Lower leg skin (tissue), 4 donors: ENCODE measurements at regions not wholly inside any gene's neighbourhood (a gene's known extent, or its start where the extent isn't known, plus 50 kb on each side); places are given as distances from the start of the nearest gene placed in this dataset.

Experiments
- DNase-seq, 2 donors: peaks; one replicate each; pipeline ENCODE4 v3.0.0-alpha.2; 2019; ENCODE audit warnings: low spot score in 2 of 2
- H3K4me3 ChIP-seq: fragments of 200-600 bp; sonication (generic); 2 replicates; pipeline ENCODE4 v1.5.1; 2017; ENCODE audit warnings: mild to moderate bottlenecking, low read depth; ENCODE audit not compliant: poor library complexity, severe bottlenecking
- POLR2A ChIP-seq, 2 donors: fragments of 450-650 bp; IDR thresholded peaks; one replicate each; pipeline ENCODE4 v1.6.1; 2016 to 2017; ENCODE audit warnings: antibody characterized with exemption in 2 of 2, mild to moderate bottlenecking in 1 of 2, moderate library complexity in 1 of 2
- WGBS, 2 donors: methylation state at CpG; one replicate each; pipeline ENCODE4 v1.1.5; 2018; 5-methylcytosine and 5-hydroxymethylcytosine counted together
- intact Hi-C: fragments of 100-400 bp; cut with DNase I; formaldehyde crosslinking; loops from one replicate; pipeline ENCODE4 v1.15.0; 2023; ENCODE audit warnings: low total_unique reads
- TF ChIP-seq, protein P1 (sequence below), 3 donors: fragments of 450-650 bp; IDR thresholded peaks; one replicate each; pipeline ENCODE4 v1.5.1; 2016; ENCODE audit warnings: antibody characterized with exemption in 3 of 3, mild to moderate bottlenecking in 3 of 3, moderate library complexity in 2 of 3

DNA sequence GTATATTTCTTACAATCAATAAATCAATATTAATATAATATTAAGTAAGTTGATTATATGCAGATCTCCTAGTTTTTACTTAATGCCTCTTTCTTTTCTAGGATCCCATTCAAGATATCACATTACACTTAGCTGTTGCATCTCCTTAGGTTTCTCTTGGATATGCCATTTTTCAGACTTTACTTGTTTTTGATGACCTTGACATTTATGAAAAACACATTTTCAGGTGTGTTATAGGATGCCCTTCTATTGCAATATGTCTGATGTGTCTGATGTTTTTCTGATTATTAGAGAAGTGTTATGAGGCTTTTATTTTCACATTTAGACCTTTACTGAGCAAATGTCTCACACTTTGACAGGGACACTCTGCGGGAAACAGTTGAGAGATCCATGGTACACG, 933.6 kb upstream of the CNTNAP5 start:
- no peak overlapping the region for H3K4me3 ChIP-seq
- DNase-seq: no peak
- intact Hi-C loops: no loop called here
- TF ChIP-seq POLR2A (IDR thresholded peaks at IDR 0.05): no peak
- TF ChIP-seq, protein P1, sequence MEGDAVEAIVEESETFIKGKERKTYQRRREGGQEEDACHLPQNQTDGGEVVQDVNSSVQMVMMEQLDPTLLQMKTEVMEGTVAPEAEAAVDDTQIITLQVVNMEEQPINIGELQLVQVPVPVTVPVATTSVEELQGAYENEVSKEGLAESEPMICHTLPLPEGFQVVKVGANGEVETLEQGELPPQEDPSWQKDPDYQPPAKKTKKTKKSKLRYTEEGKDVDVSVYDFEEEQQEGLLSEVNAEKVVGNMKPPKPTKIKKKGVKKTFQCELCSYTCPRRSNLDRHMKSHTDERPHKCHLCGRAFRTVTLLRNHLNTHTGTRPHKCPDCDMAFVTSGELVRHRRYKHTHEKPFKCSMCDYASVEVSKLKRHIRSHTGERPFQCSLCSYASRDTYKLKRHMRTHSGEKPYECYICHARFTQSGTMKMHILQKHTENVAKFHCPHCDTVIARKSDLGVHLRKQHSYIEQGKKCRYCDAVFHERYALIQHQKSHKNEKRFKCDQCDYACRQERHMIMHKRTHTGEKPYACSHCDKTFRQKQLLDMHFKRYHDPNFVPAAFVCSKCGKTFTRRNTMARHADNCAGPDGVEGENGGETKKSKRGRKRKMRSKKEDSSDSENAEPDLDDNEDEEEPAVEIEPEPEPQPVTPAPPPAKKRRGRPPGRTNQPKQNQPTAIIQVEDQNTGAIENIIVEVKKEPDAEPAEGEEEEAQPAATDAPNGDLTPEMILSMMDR (IDR thresholded peaks at IDR 0.05): no peak
- WGBS, 2 donors: 92 to 94% methylated on average over 2 of the region's 2 CpGs

DNA sequence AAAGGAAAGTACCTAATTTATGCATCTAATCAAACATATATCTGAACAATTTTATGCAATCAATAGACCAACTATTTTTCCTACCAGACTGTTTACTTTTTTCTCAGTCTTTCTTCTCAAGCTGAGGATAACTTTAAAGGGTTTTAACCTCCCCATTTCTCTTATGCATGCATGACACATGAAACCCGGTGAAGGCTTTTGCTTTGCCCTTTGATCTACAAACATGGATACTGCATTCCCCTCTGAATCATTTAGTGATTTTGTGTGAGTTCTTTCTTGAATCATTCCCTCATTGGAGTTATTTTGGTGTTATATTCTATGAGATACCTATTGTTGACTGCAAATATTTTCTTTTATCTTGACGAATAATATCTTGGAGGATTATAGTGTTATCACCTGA, 931.9 kb upstream of the CNTNAP5 start:
- intact Hi-C loops: no loop called here
- no peak overlapping the region for H3K4me3 ChIP-seq
- DNase-seq: no peak
- TF ChIP-seq, protein P1 (IDR thresholded peaks at IDR 0.05): no peak
- TF ChIP-seq POLR2A (IDR thresholded peaks at IDR 0.05): no peak
- WGBS, 2 donors: 64 to 77% methylated on average over 2 of the region's 2 CpGs

DNA sequence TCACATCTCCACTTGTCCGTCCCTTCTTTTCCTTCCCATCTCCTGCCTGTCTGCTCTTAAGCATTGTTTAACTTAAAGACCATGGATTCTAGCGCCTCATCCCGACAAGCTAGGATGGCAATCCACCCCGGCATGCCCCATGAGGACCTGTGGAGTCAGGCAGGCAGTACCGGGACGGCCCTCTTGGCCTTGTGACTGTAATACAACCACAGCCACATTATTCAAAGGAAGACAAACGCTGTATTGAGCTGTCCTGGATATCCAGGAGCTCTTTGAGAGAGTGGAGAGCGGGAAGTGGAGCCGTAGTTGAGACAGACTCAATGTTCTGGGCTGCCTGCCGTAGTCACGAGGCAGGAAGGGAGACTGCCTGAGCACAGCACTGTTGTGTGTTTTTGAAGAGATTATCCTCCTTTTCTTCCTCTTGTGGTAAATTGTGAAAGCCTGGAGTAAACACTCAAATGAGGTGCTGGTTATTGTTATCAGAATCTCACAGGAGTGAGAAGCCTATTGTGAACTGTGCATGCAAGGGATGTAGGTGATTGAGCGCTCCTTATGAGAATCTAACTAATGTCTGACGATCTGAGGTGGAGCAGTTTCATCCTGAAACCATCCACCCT, 929.8 kb upstream of the CNTNAP5 start:
- TF ChIP-seq, protein P1 (IDR thresholded peaks at IDR 0.05): no peak
- TF ChIP-seq POLR2A (IDR thresholded peaks at IDR 0.05): no peak
- DNase-seq: no peak
- intact Hi-C loops: no loop called here

DNA sequence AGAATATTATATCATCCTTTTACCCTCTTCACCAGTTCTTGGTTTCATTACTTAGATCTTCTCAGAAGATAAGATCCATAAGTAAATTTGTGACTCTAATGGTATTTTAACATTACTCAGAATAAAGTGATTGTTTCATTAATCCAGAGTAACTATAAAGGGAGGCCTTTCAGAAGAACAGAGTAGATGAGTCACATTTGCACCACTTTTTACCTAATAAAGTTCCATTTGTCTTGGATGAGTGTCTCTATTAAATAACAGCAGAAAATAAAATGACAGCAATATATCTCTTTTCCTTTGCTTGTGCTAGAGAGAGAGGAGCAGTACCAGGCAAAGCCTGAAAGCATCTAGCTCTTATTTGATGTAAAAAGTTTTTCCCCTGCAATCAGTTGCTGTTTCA, 926.5 kb upstream of the CNTNAP5 start:
- intact Hi-C loops: no loop called here
- TF ChIP-seq, protein P1 (IDR thresholded peaks at IDR 0.05): no peak
- TF ChIP-seq POLR2A (IDR thresholded peaks at IDR 0.05): no peak
- no peak overlapping the region for H3K4me3 ChIP-seq
- DNase-seq: no peak

More for the DNA sequence above, 929.8 kb upstream of the CNTNAP5 start:
- H3K4me3 ChIP-seq: no peak overlapping the region
- WGBS, 2 donors: 87% methylated on average over 13 of the region's 13 CpGs

DNA sequence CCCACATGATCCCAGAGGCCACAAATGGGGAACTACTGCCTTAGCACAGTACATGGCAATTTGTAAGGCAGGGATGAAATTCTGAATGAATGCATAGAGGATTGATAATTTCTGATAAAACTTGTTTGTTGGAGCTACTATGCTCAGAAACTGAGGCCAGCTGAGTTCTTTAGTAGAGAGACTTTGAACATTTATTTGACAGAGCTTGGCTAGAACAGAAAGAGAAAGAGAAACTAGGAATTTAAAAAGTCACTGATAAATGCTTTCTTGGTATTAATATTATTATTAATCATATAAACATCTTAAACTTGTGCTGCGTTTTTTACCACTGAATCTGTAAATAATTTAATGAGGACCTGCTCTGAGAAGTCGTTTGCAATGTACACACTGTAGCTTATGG, 923.7 kb upstream of the CNTNAP5 start:
- WGBS, 2 donors: 74 to 75% methylated on average over 2 of the region's 2 CpGs
- no peak for DNase-seq
- intact Hi-C loops: no loop called here
- no peak overlapping the region for H3K4me3 ChIP-seq
- TF ChIP-seq POLR2A (IDR thresholded peaks at IDR 0.05): no peak
- TF ChIP-seq, protein P1 (IDR thresholded peaks at IDR 0.05): no peak

DNA sequence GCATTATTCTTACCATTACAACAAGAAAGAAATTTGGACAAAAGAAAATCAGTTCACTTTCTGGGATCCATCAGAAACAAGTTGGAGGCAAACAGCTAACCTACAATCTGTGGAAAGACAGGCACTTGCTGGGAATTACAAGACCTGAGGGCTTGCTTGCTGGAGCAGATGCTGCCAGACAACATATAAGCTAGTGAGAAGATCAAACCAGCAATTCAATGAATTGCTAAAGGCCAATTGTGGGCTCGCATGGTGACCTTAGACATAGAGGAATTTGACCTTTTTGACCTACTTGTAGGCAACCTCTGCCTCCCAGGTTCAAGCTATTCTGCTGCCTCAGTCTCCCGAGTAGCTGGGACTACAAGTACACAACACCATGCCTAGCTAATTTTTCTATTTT, 921.2 kb upstream of the CNTNAP5 start:
- H3K4me3 ChIP-seq: no peak overlapping the region
- intact Hi-C loops: no loop called here
- no peak for DNase-seq
- TF ChIP-seq POLR2A (IDR thresholded peaks at IDR 0.05): no peak
- TF ChIP-seq, protein P1 (IDR thresholded peaks at IDR 0.05): no peak
- WGBS, 2 donors: 37 to 44% methylated on average over 2 of the region's 2 CpGs
